Fibroblast of lung (primary cell): ENCODE measurements at regions not wholly inside any gene's neighbourhood (a gene's known extent, or its start where the extent isn't known, plus 50 kb on each side); places are given as distances from the start of the nearest gene placed in this dataset.

Experiments used
- EZH2 ChIP-seq: IDR thresholded peaks from 2 replicates; pipeline ENCODE4 v1.5.1; 2012; ENCODE audit warnings: low read length, control low read depth, mild to moderate bottlenecking; ENCODE audit errors: missing control alignments
- TF ChIP-seq, protein P1 (sequence below), 2 donors: IDR thresholded peaks in 1 of 2; conservative IDR thresholded peaks in 1 of 2; 1 replicate in 1 of 2; 2 replicates in 1 of 2; pipeline ENCODE4 v1.5.1; 2011 to 2012; ENCODE audit warnings: low read length in 2 of 2, control low read depth in 1 of 2, inconsistent platforms in 1 of 2, low read depth in 1 of 2, mild to moderate bottlenecking in 1 of 2

DNA sequence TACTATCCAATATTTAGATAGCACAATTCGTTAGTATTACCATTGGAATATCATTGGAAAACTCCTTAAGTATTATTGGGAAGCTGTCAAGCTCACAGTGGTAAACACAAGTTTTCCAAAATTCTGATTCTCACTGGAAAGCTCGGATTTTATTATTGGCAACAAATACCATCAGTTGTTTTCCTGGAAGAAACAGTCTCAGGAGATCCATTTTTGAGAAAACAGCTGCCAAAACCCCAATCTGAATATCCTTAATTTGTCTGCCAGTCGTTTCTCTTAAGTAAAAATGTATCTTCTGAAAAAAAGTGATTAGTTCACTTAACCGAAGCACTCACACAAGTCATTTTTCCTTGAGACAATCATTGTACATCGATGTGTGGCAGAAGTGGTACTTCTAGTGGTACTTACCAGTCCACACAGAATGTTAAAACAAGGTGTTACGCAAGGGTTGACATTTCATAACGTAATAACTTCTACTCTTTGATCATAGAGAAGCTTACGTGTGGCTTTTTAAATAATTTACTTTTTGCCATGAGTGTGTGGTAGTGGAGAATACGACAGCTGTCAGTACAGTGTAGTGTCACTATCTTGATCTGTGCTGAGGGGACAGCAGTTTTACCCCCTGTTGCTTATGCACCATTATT lies 74.9 kb downstream of the FAM43A start:
- TF ChIP-seq, protein P1, sequence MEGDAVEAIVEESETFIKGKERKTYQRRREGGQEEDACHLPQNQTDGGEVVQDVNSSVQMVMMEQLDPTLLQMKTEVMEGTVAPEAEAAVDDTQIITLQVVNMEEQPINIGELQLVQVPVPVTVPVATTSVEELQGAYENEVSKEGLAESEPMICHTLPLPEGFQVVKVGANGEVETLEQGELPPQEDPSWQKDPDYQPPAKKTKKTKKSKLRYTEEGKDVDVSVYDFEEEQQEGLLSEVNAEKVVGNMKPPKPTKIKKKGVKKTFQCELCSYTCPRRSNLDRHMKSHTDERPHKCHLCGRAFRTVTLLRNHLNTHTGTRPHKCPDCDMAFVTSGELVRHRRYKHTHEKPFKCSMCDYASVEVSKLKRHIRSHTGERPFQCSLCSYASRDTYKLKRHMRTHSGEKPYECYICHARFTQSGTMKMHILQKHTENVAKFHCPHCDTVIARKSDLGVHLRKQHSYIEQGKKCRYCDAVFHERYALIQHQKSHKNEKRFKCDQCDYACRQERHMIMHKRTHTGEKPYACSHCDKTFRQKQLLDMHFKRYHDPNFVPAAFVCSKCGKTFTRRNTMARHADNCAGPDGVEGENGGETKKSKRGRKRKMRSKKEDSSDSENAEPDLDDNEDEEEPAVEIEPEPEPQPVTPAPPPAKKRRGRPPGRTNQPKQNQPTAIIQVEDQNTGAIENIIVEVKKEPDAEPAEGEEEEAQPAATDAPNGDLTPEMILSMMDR (conservative IDR thresholded peaks at IDR 0.05 in 1 of 2, IDR thresholded peaks at IDR 0.05 in 1 of 2; ENCODE audit: low read depth in 1 of 2, low read length in 2 of 2): no peak
- no peak for TF ChIP-seq EZH2
